Endothelial cell of umbilical vein (primary cell): ENCODE measurements at regions not wholly inside any gene's neighbourhood (a gene's known extent, or its start where the extent isn't known, plus 50 kb on each side); places are given as distances from the start of the nearest gene placed in this dataset.

Experiments used
- BruUV-seq: library from RNA; stranded (reverse); fragments of 400-500 nt; replicated peaks from 2 replicates; lab custom pipeline; 2021; lab: Mats Ljungman, UMichigan
- CTCF ChIA-PET: fragments of 300-600, 350-600 bp; sonication (Branson Sonifier 250); formaldehyde crosslinking; loops from one replicate; lab custom pipeline; 2021; ENCODE audit warnings: antibody characterized with exemption, inconsistent platforms; lab: Charles Lee
- POLR2A ChIA-PET: fragments of 300-600, 350-600 bp; sonication (Branson Sonifier 250); formaldehyde crosslinking; loops from one replicate; lab custom pipeline; 2021; ENCODE audit warnings: antibody characterized with exemption, inconsistent platforms; lab: Charles Lee
- DNase-seq: peaks from one replicate; pipeline ENCODE4 v3.0.0-alpha.2; 2011; ENCODE audit warnings: low read depth, low spot score
- FAIRE-seq: peaks from 2 replicates; lab custom pipeline; 2011; peaks lifted over from hg19 to GRCh38; lab: Jason Lieb, UNC
- H2AFZ ChIP-seq: 2 replicates; pipeline ENCODE4 v1.6.0; 2012; ENCODE audit warnings: low read depth, low read length, control low read depth, inconsistent platforms
- H3K27ac ChIP-seq: 2 replicates; pipeline ENCODE4 v1.5.1; 2011; ENCODE audit warnings: low read depth, mild to moderate bottlenecking, control low read depth, low read length, moderate library complexity; ENCODE audit not compliant: insufficient read depth
- H3K27me3 ChIP-seq, 2 experiments: 2 replicates each; pipeline versions ENCODE4 v1.6.0 to v1.6.1; 2011; ENCODE audit warnings: low read length in 2 of 2, mixed read lengths in 1 of 2; ENCODE audit not compliant: control insufficient read depth in 2 of 2, insufficient read depth in 2 of 2
- H3K36me3 ChIP-seq, 2 experiments: 2 replicates in 1 of 2; 3 replicates in 1 of 2; pipeline ENCODE4 v1.5.1; 2011; ENCODE audit warnings: low read length in 2 of 2, mild to moderate bottlenecking in 1 of 2, moderate library complexity in 1 of 2; ENCODE audit not compliant: control insufficient read depth in 2 of 2, insufficient read depth in 2 of 2; ENCODE audit errors: extremely low read depth in 1 of 2
- H3K4me1 ChIP-seq: 3 replicates; pipeline ENCODE4 v1.5.1; 2011; ENCODE audit warnings: mild to moderate bottlenecking, low read length; ENCODE audit not compliant: control insufficient read depth, insufficient read depth; ENCODE audit errors: extremely low read depth
- H3K4me2 ChIP-seq: 2 replicates; pipeline ENCODE4 v1.6.1; 2011; ENCODE audit warnings: low read length, control low read depth, mixed read lengths; ENCODE audit not compliant: insufficient read depth
- H3K4me3 ChIP-seq, 3 experiments: fragments of 200-600 bp in 1 of 3; sonication (generic), shearing (Covaris generic) in 1 of 3; replicated peaks in 1 of 3; 2 replicates each; pipeline ENCODE4 v1.5.1; 2011 to 2016; ENCODE audit warnings: control low read depth in 3 of 3, low read length in 3 of 3, mild to moderate bottlenecking in 2 of 3, inconsistent platforms in 1 of 3, low read depth in 1 of 3, moderate library complexity in 1 of 3; ENCODE audit not compliant: insufficient read depth in 1 of 3
- H3K79me2 ChIP-seq: 2 replicates; pipeline ENCODE4 v1.6.0; 2012; ENCODE audit warnings: low read length, inconsistent platforms; ENCODE audit not compliant: control insufficient read depth, insufficient read depth
- H3K9ac ChIP-seq: replicated peaks from 2 replicates; pipeline ENCODE3; 2011; ENCODE audit warnings: low read length, control low read depth; ENCODE audit not compliant: insufficient read depth; ENCODE audit errors: extremely low read depth
- H3K9me1 ChIP-seq: replicated peaks from 3 replicates; pipeline ENCODE4 v1.6.0; 2011; ENCODE audit warnings: mild to moderate bottlenecking, low read length; ENCODE audit not compliant: control insufficient read depth, insufficient read depth; ENCODE audit errors: extremely low read depth
- H3K9me3 ChIP-seq: replicated peaks from 2 replicates; pipeline ENCODE4 v1.5.1; 2012; ENCODE audit warnings: low read length, inconsistent platforms; ENCODE audit not compliant: control insufficient read depth, insufficient read depth
- H4K20me1 ChIP-seq: replicated peaks from 2 replicates; pipeline ENCODE3; 2011; ENCODE audit warnings: mild to moderate bottlenecking, low read length; ENCODE audit not compliant: control insufficient read depth, insufficient read depth; ENCODE audit errors: extremely low read depth
- EZH2 ChIP-seq: IDR thresholded peaks from 2 replicates; pipeline ENCODE4 v1.6.1; 2012; ENCODE audit warnings: borderline replicate concordance, low read depth, mild to moderate bottlenecking, moderate library complexity, low read length, inconsistent platforms; ENCODE audit not compliant: severe bottlenecking
- FOS ChIP-seq: IDR thresholded peaks from 2 replicates; pipeline ENCODE4 v1.6.1; 2011; ENCODE audit warnings: mild to moderate bottlenecking, low read length, moderate library complexity, borderline replicate concordance; ENCODE audit not compliant: insufficient read depth
- GATA2 ChIP-seq: IDR thresholded peaks from 2 replicates; pipeline ENCODE4 v1.7.0; 2011; ENCODE audit warnings: low read depth, mild to moderate bottlenecking, moderate library complexity, mixed read lengths, low read length; ENCODE audit not compliant: insufficient read length, insufficient read depth
- JUN ChIP-seq: IDR thresholded peaks from 2 replicates; pipeline ENCODE4 v1.6.1; 2011; ENCODE audit warnings: borderline replicate concordance, low read depth; ENCODE audit not compliant: insufficient read length, insufficient read depth
- MAX ChIP-seq: IDR thresholded peaks from 2 replicates; pipeline ENCODE4 v1.6.1; 2011; ENCODE audit not compliant: insufficient read depth, insufficient read length
- MYC ChIP-seq: IDR thresholded peaks from one replicate; pipeline ENCODE4 v1.6.1; 2011; ENCODE audit warnings: mild to moderate bottlenecking, low read depth, low read length
- POLR2A ChIP-seq: IDR thresholded peaks from 2 replicates; pipeline ENCODE4 v1.6.1; 2012; ENCODE audit warnings: low read depth, mild to moderate bottlenecking, control low read depth, low read length
- POLR2AphosphoS5 ChIP-seq: IDR thresholded peaks from 2 replicates; pipeline ENCODE4 v1.6.1; 2012; ENCODE audit warnings: low read depth, mild to moderate bottlenecking, control low read depth, low read length, moderate library complexity; ENCODE audit not compliant: insufficient read depth
- dilution Hi-C: fragments of 300-500 bp; cut with MboI; formaldehyde crosslinking; loops from one replicate; pipeline ENCODE4 v1.15.0; 2019; ENCODE audit warnings: low sequenced_read_pairs; ENCODE audit not compliant: extremely low pct_ligation_motif_present
- intact Hi-C: fragments of 100-400 bp; cut with micrococcal nuclease; formaldehyde crosslinking; loops from one replicate; pipeline ENCODE4 v1.10.0; 2022
- TF ChIP-seq, protein P1 (sequence below), 2 donors: IDR thresholded peaks; 1 replicate in 1 of 2; 2 replicates in 1 of 2; pipeline ENCODE4 v1.5.1; 2011; ENCODE audit warnings: low read length in 2 of 2, mild to moderate bottlenecking in 2 of 2, moderate library complexity in 2 of 2, control low read depth in 1 of 2, inconsistent platforms in 1 of 2, low read depth in 1 of 2; ENCODE audit not compliant: insufficient read depth in 1 of 2; ENCODE audit errors: extremely low read depth in 1 of 2

GRCh38 chrX:86964321-86964720, 553.3 kb upstream of the KLHL4 start:
- Histone ChIP-seq H3K4me1 (no peaks in the 10 kb centered on the region), H2AFZ (no peak overlapping the region), H3K9ac (no peak overlapping the region), H3K27ac (no peak overlapping the region), H4K20me1 (no peaks in the 10 kb centered on the region), H3K9me1 (no peaks in the 10 kb centered on the region), H3K4me2 (no peak overlapping the region), H3K27me3 (no peaks in the 10 kb centered on the region), H3K79me2 (no peaks in the 10 kb centered on the region), H3K9me3 (no peaks in the 10 kb centered on the region), H3K36me3 (no peaks in the 10 kb centered on the region), H3K4me3 (no peak overlapping the region)
- TF ChIP-seq POLR2AphosphoS5 (no peak), EZH2 (no peak), MYC (no peak), MAX (no peak), JUN (no peak), FOS (no peak), GATA2 (no peak), POLR2A (no peak)
- TF ChIP-seq, protein P1, sequence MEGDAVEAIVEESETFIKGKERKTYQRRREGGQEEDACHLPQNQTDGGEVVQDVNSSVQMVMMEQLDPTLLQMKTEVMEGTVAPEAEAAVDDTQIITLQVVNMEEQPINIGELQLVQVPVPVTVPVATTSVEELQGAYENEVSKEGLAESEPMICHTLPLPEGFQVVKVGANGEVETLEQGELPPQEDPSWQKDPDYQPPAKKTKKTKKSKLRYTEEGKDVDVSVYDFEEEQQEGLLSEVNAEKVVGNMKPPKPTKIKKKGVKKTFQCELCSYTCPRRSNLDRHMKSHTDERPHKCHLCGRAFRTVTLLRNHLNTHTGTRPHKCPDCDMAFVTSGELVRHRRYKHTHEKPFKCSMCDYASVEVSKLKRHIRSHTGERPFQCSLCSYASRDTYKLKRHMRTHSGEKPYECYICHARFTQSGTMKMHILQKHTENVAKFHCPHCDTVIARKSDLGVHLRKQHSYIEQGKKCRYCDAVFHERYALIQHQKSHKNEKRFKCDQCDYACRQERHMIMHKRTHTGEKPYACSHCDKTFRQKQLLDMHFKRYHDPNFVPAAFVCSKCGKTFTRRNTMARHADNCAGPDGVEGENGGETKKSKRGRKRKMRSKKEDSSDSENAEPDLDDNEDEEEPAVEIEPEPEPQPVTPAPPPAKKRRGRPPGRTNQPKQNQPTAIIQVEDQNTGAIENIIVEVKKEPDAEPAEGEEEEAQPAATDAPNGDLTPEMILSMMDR (IDR thresholded peaks at IDR 0.05; ENCODE audit: extremely low read depth in 1 of 2, insufficient read depth in 1 of 2, low read depth in 1 of 2, low read length in 2 of 2): no peak
- DNase-seq (no peak), FAIRE-seq (no peak)
- CTCF ChIA-PET: no interaction called here
- BruUV-seq: no TSS peak
- intact Hi-C loops (no loop called here), dilution Hi-C loops (no loop called here)
- POLR2A ChIA-PET: no interaction called here
